ENCODE measurements at regions not wholly inside any gene's neighbourhood (a gene's known extent, or its start where the extent isn't known, plus 50 kb on each side); places are given as distances from the start of the nearest gene placed in this dataset.

- TF ChIP-seq EZH2 (IDR thresholded peaks at IDR 0.05; ENCODE audit: low read length, missing control alignments), result no peak
- TF ChIP-seq, protein P1, sequence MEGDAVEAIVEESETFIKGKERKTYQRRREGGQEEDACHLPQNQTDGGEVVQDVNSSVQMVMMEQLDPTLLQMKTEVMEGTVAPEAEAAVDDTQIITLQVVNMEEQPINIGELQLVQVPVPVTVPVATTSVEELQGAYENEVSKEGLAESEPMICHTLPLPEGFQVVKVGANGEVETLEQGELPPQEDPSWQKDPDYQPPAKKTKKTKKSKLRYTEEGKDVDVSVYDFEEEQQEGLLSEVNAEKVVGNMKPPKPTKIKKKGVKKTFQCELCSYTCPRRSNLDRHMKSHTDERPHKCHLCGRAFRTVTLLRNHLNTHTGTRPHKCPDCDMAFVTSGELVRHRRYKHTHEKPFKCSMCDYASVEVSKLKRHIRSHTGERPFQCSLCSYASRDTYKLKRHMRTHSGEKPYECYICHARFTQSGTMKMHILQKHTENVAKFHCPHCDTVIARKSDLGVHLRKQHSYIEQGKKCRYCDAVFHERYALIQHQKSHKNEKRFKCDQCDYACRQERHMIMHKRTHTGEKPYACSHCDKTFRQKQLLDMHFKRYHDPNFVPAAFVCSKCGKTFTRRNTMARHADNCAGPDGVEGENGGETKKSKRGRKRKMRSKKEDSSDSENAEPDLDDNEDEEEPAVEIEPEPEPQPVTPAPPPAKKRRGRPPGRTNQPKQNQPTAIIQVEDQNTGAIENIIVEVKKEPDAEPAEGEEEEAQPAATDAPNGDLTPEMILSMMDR (conservative IDR thresholded peaks at IDR 0.05 in 1 of 2, IDR thresholded peaks at IDR 0.05 in 1 of 2; ENCODE audit: low read depth in 1 of 2, low read length in 2 of 2), result no peak
These were observed 162.5 kb upstream of the SLITRK1 start for GRCh38 chr13:84044805-84045204.
